H9 (cell line): ENCODE measurements at regions not wholly inside any gene's neighbourhood (a gene's known extent, or its start where the extent isn't known, plus 50 kb on each side); places are given as distances from the start of the nearest gene placed in this dataset.

Source experiments
- DNase-seq: peaks from one replicate; pipeline ENCODE4 v3.0.0-alpha.2; 2017
- H2AFZ ChIP-seq: one replicate; pipeline ENCODE4 v1.6.1; 2013; ENCODE audit warnings: mild to moderate bottlenecking, low read length, control low read depth, moderate library complexity
- H2AK5ac ChIP-seq: 2 replicates; pipeline ENCODE4 v1.6.1; 2013; ENCODE audit warnings: low read length, control low read depth, mixed read lengths; ENCODE audit not compliant: insufficient read length
- H2BK120ac ChIP-seq: one replicate; pipeline ENCODE4 v1.6.1; 2013; ENCODE audit warnings: low read depth, mild to moderate bottlenecking, low read length, control low read depth, inconsistent platforms; ENCODE audit not compliant: poor library complexity, severe bottlenecking
- H2BK12ac ChIP-seq: 2 replicates; pipeline ENCODE4 v1.6.1; 2013; ENCODE audit warnings: low read length, control low read depth, mixed read lengths, low read depth; ENCODE audit not compliant: insufficient read length
- H2BK15ac ChIP-seq: 2 replicates; pipeline ENCODE4 v1.6.1; 2013; ENCODE audit warnings: low read depth, low read length, control low read depth
- H2BK20ac ChIP-seq: one replicate; pipeline ENCODE4 v1.6.1; 2013; ENCODE audit warnings: low read depth, mild to moderate bottlenecking, low read length, control low read depth, inconsistent platforms; ENCODE audit not compliant: poor library complexity, severe bottlenecking
- H2BK5ac ChIP-seq: 2 replicates; pipeline ENCODE4 v1.6.1; 2013; ENCODE audit warnings: low read length, control low read depth, mixed read lengths; ENCODE audit not compliant: insufficient read length
- H3K14ac ChIP-seq: 2 replicates; pipeline ENCODE4 v1.6.1; 2013; ENCODE audit warnings: low read length, control low read depth; ENCODE audit not compliant: insufficient read depth
- H3K18ac ChIP-seq: 2 replicates; pipeline ENCODE4 v1.6.1; 2013; ENCODE audit warnings: low read depth, mild to moderate bottlenecking, mixed read lengths, low read length, control low read depth; ENCODE audit not compliant: insufficient read length
- H3K23ac ChIP-seq: 2 replicates; pipeline ENCODE4 v1.6.1; 2013; ENCODE audit warnings: low read length, control low read depth, mixed read lengths, low read depth; ENCODE audit not compliant: insufficient read length
- H3K23me2 ChIP-seq: 2 replicates; pipeline ENCODE4 v1.6.1; 2013; ENCODE audit warnings: low read depth, mild to moderate bottlenecking, mixed read lengths, low read length, control low read depth; ENCODE audit not compliant: insufficient read length, poor library complexity, severe bottlenecking
- H3K27ac ChIP-seq: 2 replicates; pipeline ENCODE4 v1.5.1; 2013; ENCODE audit warnings: low read length, control low read depth, mixed read lengths, low read depth; ENCODE audit not compliant: insufficient read length
- H3K27me3 ChIP-seq: 2 replicates; pipeline ENCODE4 v1.6.1; 2013; ENCODE audit warnings: low read length, control low read depth, inconsistent platforms; ENCODE audit not compliant: insufficient read depth
- H3K4ac ChIP-seq: 2 replicates; pipeline ENCODE4 v1.6.1; 2013; ENCODE audit warnings: low read depth, mild to moderate bottlenecking, control low read depth, inconsistent platforms, low read length, moderate library complexity
- H3K4me1 ChIP-seq: 2 replicates; pipeline ENCODE4 v1.6.1; 2013; ENCODE audit warnings: low read length, control low read depth, inconsistent platforms; ENCODE audit not compliant: insufficient read depth
- H3K4me2 ChIP-seq: 2 replicates; pipeline ENCODE4 v1.6.1; 2013; ENCODE audit warnings: low read length, control low read depth, mixed read lengths; ENCODE audit not compliant: insufficient read length, insufficient read depth
- H3K56ac ChIP-seq: 2 replicates; pipeline ENCODE4 v1.6.1; 2013; ENCODE audit warnings: low read depth, mild to moderate bottlenecking, mixed read lengths, low read length, control low read depth; ENCODE audit not compliant: insufficient read length
- H3K79me1 ChIP-seq: 2 replicates; pipeline ENCODE4 v1.6.1; 2013; ENCODE audit warnings: low read depth, mild to moderate bottlenecking, moderate library complexity, low read length, control low read depth, inconsistent platforms; ENCODE audit not compliant: insufficient read depth, poor library complexity, severe bottlenecking
- H3K79me2 ChIP-seq: 2 replicates; pipeline ENCODE4 v1.6.1; 2013; ENCODE audit warnings: low read length, control low read depth, inconsistent platforms; ENCODE audit not compliant: insufficient read depth
- H3K9ac ChIP-seq: 2 replicates; pipeline ENCODE4 v1.6.1; 2013; ENCODE audit warnings: low read length, control low read depth, mixed read lengths; ENCODE audit not compliant: insufficient read length; ENCODE audit errors: extremely low read depth
- H3K9me3 ChIP-seq: one replicate; pipeline ENCODE4 v1.6.1; 2013; ENCODE audit warnings: low read depth, low read length, inconsistent platforms; ENCODE audit not compliant: control insufficient read depth
- H3T11ph ChIP-seq: one replicate; pipeline ENCODE4 v1.6.1; 2013; ENCODE audit warnings: mild to moderate bottlenecking, low read length, control low read depth, inconsistent platforms
- H4K20me1 ChIP-seq: one replicate; pipeline ENCODE4 v1.6.1; 2013; ENCODE audit not compliant: control insufficient read depth, insufficient read length, insufficient read depth
- H4K5ac ChIP-seq: 2 replicates; pipeline ENCODE4 v1.6.1; 2013; ENCODE audit warnings: low read depth, mild to moderate bottlenecking, mixed read lengths, low read length, control low read depth; ENCODE audit not compliant: insufficient read length
- H4K8ac ChIP-seq: replicated peaks from 2 replicates; pipeline ENCODE4 v1.6.1; 2013; ENCODE audit warnings: low read length, control low read depth, mixed read lengths, low read depth; ENCODE audit not compliant: insufficient read length
- H4K91ac ChIP-seq: 2 replicates; pipeline ENCODE4 v1.6.1; 2013; ENCODE audit warnings: low read depth, mild to moderate bottlenecking, moderate library complexity, mixed read lengths, low read length, control low read depth; ENCODE audit not compliant: insufficient read length
- H3K27ac Mint-ChIP-seq, 3 experiments: 2 replicates in 2 of 3; 3 replicates in 1 of 3; pipeline ENCODE4 v1.8.0; 2020 to 2021; ENCODE audit warnings: mixed read lengths in 3 of 3, mild to moderate bottlenecking in 1 of 3, moderate library complexity in 1 of 3
- H3K27me3 Mint-ChIP-seq: 2 replicates; pipeline ENCODE4 v1.8.0; 2021; ENCODE audit warnings: low read depth, mild to moderate bottlenecking, moderate library complexity, mixed read lengths
- H3K36me3 Mint-ChIP-seq, 3 experiments: 2 replicates in 2 of 3; 3 replicates in 1 of 3; pipeline ENCODE4 v1.8.0; 2020 to 2021; ENCODE audit warnings: low read depth in 3 of 3, mixed read lengths in 3 of 3; ENCODE audit not compliant: insufficient read depth in 1 of 3
- H3K4me1 Mint-ChIP-seq, 2 experiments: 2 replicates each; pipeline ENCODE4 v1.8.0; 2020; ENCODE audit warnings: mixed read lengths in 2 of 2
- H3K4me3 Mint-ChIP-seq, 2 experiments: 2 replicates in 1 of 2; 3 replicates in 1 of 2; pipeline ENCODE4 v1.8.0; 2020 to 2021; ENCODE audit warnings: mild to moderate bottlenecking in 2 of 2, mixed read lengths in 2 of 2, moderate library complexity in 1 of 2
- H3K9me3 Mint-ChIP-seq, 2 experiments: 2 replicates in 1 of 2; 3 replicates in 1 of 2; pipeline ENCODE4 v1.8.0; 2020; ENCODE audit warnings: mild to moderate bottlenecking in 2 of 2, mixed read lengths in 2 of 2, moderate library complexity in 1 of 2
- CTCF ChIP-seq: fragments of 200-600 bp; sonication (generic); conservative IDR thresholded peaks from 3 replicates; pipeline ENCODE4 v1.8.0; 2021; ENCODE audit warnings: antibody characterized with exemption, mild to moderate bottlenecking
- WGBS: extraction: QIAGEN DNeasy Blood & Tissue Kit; methylation state at CpG from one replicate; pipeline ENCODE4 v1.1.7; 2013; ENCODE audit warnings: missing lambda C conversion rate, low lambda C conversion rate, mixed read lengths; ENCODE audit not compliant: insufficient read length; ENCODE audit errors: extremely low coverage; 5-methylcytosine and 5-hydroxymethylcytosine counted together

- Histone ChIP-seq H3K9ac (no peak overlapping the region), H2BK5ac (no peak overlapping the region), H3K23me2 (no peaks in the 10 kb centered on the region), H4K91ac (no peak overlapping the region), H3K18ac (no peak overlapping the region), H3K79me1 (no peaks in the 10 kb centered on the region), H3T11ph (no peak overlapping the region), H4K5ac (no peak overlapping the region), H2BK12ac (no peak overlapping the region), H2BK15ac (no peak overlapping the region), H3K4me2 (no peak overlapping the region), H4K8ac (no peak overlapping the region), H3K79me2 (no peaks in the 10 kb centered on the region), H3K23ac (no peak overlapping the region), H2AK5ac (no peak overlapping the region), H3K27ac (no peak overlapping the region), H2BK120ac (no peak overlapping the region), H3K4ac (no peak overlapping the region), H3K14ac (no peak overlapping the region; the same call in 1 of the 2 replicates), H2BK20ac (no peak overlapping the region), H3K27me3 (no peaks in the 10 kb centered on the region), H3K4me1 (no peaks in the 10 kb centered on the region), H3K9me3 (no peaks in the 10 kb centered on the region), H2AFZ (no peak overlapping the region), H3K56ac (no peak overlapping the region), H4K20me1 (no peaks in the 10 kb centered on the region)
- H3K4me1 Mint-ChIP-seq: peaks cover 16 to 20% of the 10 kb centered on the region in 2 experiments
- H3K27me3 Mint-ChIP-seq: no peaks in the 10 kb centered on the region
- H3K9me3 Mint-ChIP-seq: no peaks in the 10 kb centered on the region; a peak in 1 of 5 replicates
- H3K4me3 Mint-ChIP-seq: no peak overlapping the region
- no peaks in the 10 kb centered on the region for H3K36me3 Mint-ChIP-seq
- H3K27ac Mint-ChIP-seq: no peak overlapping the region
- TF ChIP-seq CTCF: no peak
- DNase-seq: no peak
- no CpG with 5 or more reads among the region's 16 CpGs for WGBS
Measured at GRCh38 chr1:234550341-234551031, 59.5 kb downstream of the IRF2BP2 start.
